SU-DHL-6 (cell line): ENCODE measurements at regions not wholly inside any gene's neighbourhood (a gene's known extent, or its start where the extent isn't known, plus 50 kb on each side); places are given as distances from the start of the nearest gene placed in this dataset.

Experiments
- H2AFZ ChIP-seq: fragments of 200-600 bp; sonication (generic); 2 replicates; pipeline ENCODE4 v1.6.1; 2014; ENCODE audit warnings: low read depth, mild to moderate bottlenecking, moderate library complexity, mixed read lengths, antibody characterized with exemption, low read length; ENCODE audit not compliant: severe bottlenecking
- H3F3A ChIP-seq: fragments of 200-600 bp; shearing (Covaris generic); 2 replicates; pipeline ENCODE4 v1.6.0; 2016; ENCODE audit warnings: antibody characterized with exemption, mild to moderate bottlenecking; ENCODE audit not compliant: insufficient read depth
- H3K27ac ChIP-seq: fragments of 200-600 bp; sonication (generic); 2 replicates; pipeline ENCODE4 v1.5.1; 2016; ENCODE audit warnings: low read depth, mild to moderate bottlenecking, low read length, moderate library complexity, mixed read lengths
- H3K27me3 ChIP-seq: fragments of 200-600 bp; sonication (generic), shearing (Covaris generic); 2 replicates; pipeline ENCODE4 v1.6.0; 2014; ENCODE audit warnings: mild to moderate bottlenecking, low read length
- H3K36me3 ChIP-seq: fragments of 200-600 bp; sonication (generic); 2 replicates; pipeline ENCODE4 v1.6.1; 2014; ENCODE audit warnings: mild to moderate bottlenecking, low read length, mixed read lengths
- H3K4me2 ChIP-seq: fragments of 300-600, 200-600 bp; shearing (Covaris generic), sonication (generic); 2 replicates; pipeline ENCODE4 v1.6.0; 2014; ENCODE audit warnings: low read length, low read depth, mild to moderate bottlenecking; ENCODE audit not compliant: poor library complexity, severe bottlenecking
- H3K4me3 ChIP-seq: fragments of 200-600 bp; sonication (generic); 2 replicates; pipeline ENCODE4 v1.5.1; 2014; ENCODE audit warnings: antibody characterized with exemption, low read length, mild to moderate bottlenecking, mixed read lengths; ENCODE audit not compliant: insufficient read depth, poor library complexity, severe bottlenecking
- H3K79me2 ChIP-seq: fragments of 200-600 bp; sonication (generic); 2 replicates; pipeline ENCODE4 v1.6.1; 2014; ENCODE audit warnings: mild to moderate bottlenecking, low read length, moderate library complexity; ENCODE audit not compliant: insufficient read depth
- H3K9ac ChIP-seq: fragments of 200-600 bp; sonication (generic); 2 replicates; pipeline ENCODE4 v1.7.0; 2014; ENCODE audit warnings: mild to moderate bottlenecking, low read length
- H3K9me2 ChIP-seq: fragments of 200-600 bp; sonication (generic); replicated peaks from 2 replicates; pipeline ENCODE4 v1.6.1; 2014; ENCODE audit warnings: low read length; ENCODE audit not compliant: insufficient read depth
- H3K9me3 ChIP-seq: fragments of 200-600 bp; sonication (generic); 2 replicates; pipeline ENCODE4 v1.6.1; 2014; ENCODE audit warnings: low read length, mixed read lengths; ENCODE audit not compliant: insufficient read depth
- H4K20me1 ChIP-seq: fragments of 200-600 bp; sonication (generic); 2 replicates; pipeline ENCODE4 v1.6.1; 2014; ENCODE audit warnings: low read depth, mild to moderate bottlenecking, antibody characterized with exemption, low read length, moderate library complexity, mixed read lengths
- CTCF ChIP-seq: fragments of 200-600 bp; sonication (generic); IDR thresholded peaks from one replicate; pipeline ENCODE4 v1.5.1; 2017; ENCODE audit warnings: antibody characterized with exemption, mild to moderate bottlenecking, low read length, moderate library complexity; ENCODE audit not compliant: insufficient read depth, poor library complexity, severe bottlenecking
- EZH2phosphoT487 ChIP-seq: fragments of 200-600 bp; sonication (generic), shearing (Covaris generic); conservative IDR thresholded peaks from 2 replicates; pipeline ENCODE4 v1.6.1; 2018; ENCODE audit warnings: mild to moderate bottlenecking, antibody characterized with exemption, low read length, moderate library complexity, mixed read lengths

DNA sequence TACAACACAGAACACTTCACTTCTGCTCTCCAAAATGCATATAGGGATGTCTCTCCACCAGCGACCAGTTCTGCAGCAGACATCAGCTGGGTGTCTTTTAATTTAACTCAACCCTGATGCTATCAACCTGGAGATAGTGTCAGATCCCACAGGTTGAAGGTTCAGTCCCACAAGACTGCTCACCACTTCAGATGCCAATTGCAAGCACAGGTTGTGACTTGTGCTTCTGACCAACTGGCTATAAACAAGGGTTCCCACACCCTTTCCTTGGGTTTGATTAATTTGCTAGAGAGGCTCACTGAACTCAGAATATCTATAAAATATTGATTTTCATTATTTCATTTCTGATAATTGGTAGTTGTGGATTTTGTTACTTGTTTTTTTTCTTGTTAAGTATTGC, 177.4 kb upstream of the HS3ST1 start:
- H3K27me3 ChIP-seq = no peaks in the 10 kb centered on the region
- H3K9ac ChIP-seq = no peak overlapping the region
- H3K27ac ChIP-seq = no peak overlapping the region
- H4K20me1 ChIP-seq = no peaks in the 10 kb centered on the region
- H3K4me2 ChIP-seq = no peak overlapping the region
- no peak overlapping the region for H3K4me3 ChIP-seq
- no peaks in the 10 kb centered on the region for H3F3A ChIP-seq
- no peaks in the 10 kb centered on the region for H3K36me3 ChIP-seq
- no peaks in the 10 kb centered on the region for H3K79me2 ChIP-seq
- H3K9me2 ChIP-seq = no peaks in the 10 kb centered on the region
- no peak overlapping the region for H2AFZ ChIP-seq
- no peaks in the 10 kb centered on the region for H3K9me3 ChIP-seq
- TF ChIP-seq CTCF = no peak
- no peak for TF ChIP-seq EZH2phosphoT487

DNA sequence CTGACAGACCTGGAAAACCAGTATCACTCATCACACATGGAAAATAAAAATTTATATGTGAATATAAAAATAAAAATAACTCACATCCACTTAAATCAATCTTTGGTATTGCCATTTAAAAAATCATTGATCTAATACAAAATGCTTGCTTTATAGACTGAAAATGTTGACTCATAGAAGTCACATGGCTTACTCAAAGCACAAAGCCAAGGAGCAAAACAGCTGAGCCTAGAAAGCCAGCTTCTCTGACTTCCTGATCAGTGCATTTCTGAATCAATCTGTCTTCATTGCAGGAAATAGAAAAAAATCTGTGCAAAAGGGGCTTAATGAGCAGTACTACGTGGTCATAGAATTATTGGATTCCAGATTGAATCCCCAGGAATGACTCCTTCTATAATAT, 176.9 kb upstream of the HS3ST1 start:
- no peaks in the 10 kb centered on the region for H3K9me2 ChIP-seq
- H3K27me3 ChIP-seq = no peaks in the 10 kb centered on the region
- no peak overlapping the region for H3K4me2 ChIP-seq

DNA sequence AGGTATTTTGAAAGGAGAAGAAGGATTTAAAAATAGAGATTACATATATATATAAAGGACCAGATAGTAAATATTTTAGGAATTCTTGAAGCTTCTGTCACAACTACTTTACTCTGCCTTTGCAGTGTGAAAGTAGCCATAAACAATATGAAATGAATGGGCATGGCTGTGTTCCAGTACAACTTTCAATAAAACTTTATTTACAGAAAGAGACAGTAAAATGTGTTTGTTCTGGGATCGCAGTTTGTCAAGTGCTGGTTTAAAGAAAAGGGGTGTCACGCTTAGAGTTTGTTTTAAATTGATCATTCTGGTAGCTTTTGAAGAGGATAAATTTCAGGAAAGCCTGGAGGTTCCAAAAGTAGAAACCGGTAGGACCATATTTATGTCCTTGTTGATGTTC, 176.1 kb upstream of the HS3ST1 start:
- no peaks in the 10 kb centered on the region for H3F3A ChIP-seq
- H3K4me2 ChIP-seq = no peak overlapping the region
- no peak overlapping the region for H3K4me3 ChIP-seq
- H3K79me2 ChIP-seq = no peaks in the 10 kb centered on the region
- no peaks in the 10 kb centered on the region for H3K9me3 ChIP-seq
- no peak overlapping the region for H2AFZ ChIP-seq
- TF ChIP-seq EZH2phosphoT487 (no peak), CTCF (no peak)
- H3K27ac ChIP-seq = no peak overlapping the region
- no peaks in the 10 kb centered on the region for H3K36me3 ChIP-seq
- no peaks in the 10 kb centered on the region for H4K20me1 ChIP-seq
- H3K9me2 ChIP-seq = no peaks in the 10 kb centered on the region
- no peak overlapping the region for H3K9ac ChIP-seq
- no peaks in the 10 kb centered on the region for H3K27me3 ChIP-seq

More for the DNA sequence above, 176.9 kb upstream of the HS3ST1 start:
- H3K36me3 ChIP-seq = no peaks in the 10 kb centered on the region
- H3K9me3 ChIP-seq = no peaks in the 10 kb centered on the region
- no peak overlapping the region for H3K27ac ChIP-seq
- H3F3A ChIP-seq = no peaks in the 10 kb centered on the region
- H3K9ac ChIP-seq = no peak overlapping the region
- H3K79me2 ChIP-seq = no peaks in the 10 kb centered on the region
- H3K4me3 ChIP-seq = no peak overlapping the region
- no peak for TF ChIP-seq EZH2phosphoT487
- TF ChIP-seq CTCF = no peak
- no peaks in the 10 kb centered on the region for H4K20me1 ChIP-seq
- H2AFZ ChIP-seq = no peak overlapping the region
